Bronchial epithelial cell (primary cell): ENCODE measurements at regions not wholly inside any gene's neighbourhood (a gene's known extent, or its start where the extent isn't known, plus 50 kb on each side); places are given as distances from the start of the nearest gene placed in this dataset.

Experiments
- DNase-seq: peaks from one replicate; pipeline ENCODE4 v3.0.0-alpha.2; 2010; ENCODE audit warnings: low read depth
- FAIRE-seq: peaks from 2 replicates; lab custom pipeline; 2011; peaks lifted over from hg19 to GRCh38; lab: Jason Lieb, UNC
- H3K27me3 ChIP-seq: 2 replicates; pipeline ENCODE4 v1.5.1; 2011; ENCODE audit warnings: low read length; ENCODE audit not compliant: control insufficient read depth, insufficient read depth
- H3K36me3 ChIP-seq: 2 replicates; pipeline ENCODE4 v1.5.1; 2011; ENCODE audit warnings: low read length; ENCODE audit not compliant: control insufficient read depth, insufficient read depth
- H3K4me3 ChIP-seq: 2 replicates; pipeline ENCODE4 v1.5.1; 2011; ENCODE audit warnings: mild to moderate bottlenecking, low read depth, low read length, control low read depth
- CTCF ChIP-seq: IDR thresholded peaks from 2 replicates; pipeline ENCODE4 v1.5.1; 2011; ENCODE audit warnings: mild to moderate bottlenecking, moderate library complexity, low read length, control low read depth, inconsistent platforms; ENCODE audit not compliant: insufficient read depth, severe bottlenecking

- TF ChIP-seq CTCF: no peak
- FAIRE-seq (no peak), DNase-seq (no peak)
- no peak overlapping the region for H3K4me3 ChIP-seq
- H3K36me3 ChIP-seq: no peaks in the 10 kb centered on the region
- H3K27me3 ChIP-seq: no peaks in the 10 kb centered on the region
Observed at GRCh38 chr7:12091231-12091630, 119.9 kb upstream of the TMEM106B start.

- no peaks in the 10 kb centered on the region for H3K36me3 ChIP-seq
- no peaks in the 10 kb centered on the region for H3K27me3 ChIP-seq
- DNase-seq (peak; percentile 20), FAIRE-seq (no peak)
- H3K4me3 ChIP-seq: no peak overlapping the region
- TF ChIP-seq CTCF: no peak
Observed at GRCh38 chr7:12092499-12093130, 118.5 kb upstream of the TMEM106B start.

- no peak for FAIRE-seq
- TF ChIP-seq CTCF: no peak
- H3K27me3 ChIP-seq: no peaks in the 10 kb centered on the region
- no peak for DNase-seq
- H3K36me3 ChIP-seq: no peaks in the 10 kb centered on the region
- no peak overlapping the region for H3K4me3 ChIP-seq
Observed at GRCh38 chr7:12093365-12093764, 117.7 kb upstream of the TMEM106B start.

GRCh38 chr7:12094365-12094921 is 116.7 kb upstream of the TMEM106B start:
- peak; percentile 22 for DNase-seq
- FAIRE-seq: no peak

GRCh38 chr7:12102126-12102525 is 109.0 kb upstream of the TMEM106B start:
- DNase-seq (no peak), FAIRE-seq (no peak)
- TF ChIP-seq CTCF: no peak
- Histone ChIP-seq H3K27me3 (no peaks in the 10 kb centered on the region), H3K4me3 (no peak overlapping the region), H3K36me3 (no peaks in the 10 kb centered on the region)

More at GRCh38 chr7:12094365-12094921, 116.7 kb upstream of the TMEM106B start:
- Histone ChIP-seq H3K36me3 (no peaks in the 10 kb centered on the region), H3K4me3 (no peak overlapping the region), H3K27me3 (no peaks in the 10 kb centered on the region)
- no peak for TF ChIP-seq CTCF
